Caco-2 (cell line): ENCODE measurements at regions not wholly inside any gene's neighbourhood (a gene's known extent, or its start where the extent isn't known, plus 50 kb on each side); places are given as distances from the start of the nearest gene placed in this dataset.

Experiments
- BruUV-seq: library from RNA; stranded (reverse); fragments of 400-500 nt; replicated peaks from 2 replicates; lab custom pipeline; 2021; lab: Mats Ljungman, UMichigan
- CTCF ChIA-PET: fragments of 300-600 bp; sonication (Branson Sonifier 250); formaldehyde crosslinking; loops from one replicate; lab custom pipeline; 2022; ENCODE audit warnings: antibody characterized with exemption; lab: Charles Lee
- POLR2A ChIA-PET: fragments of 300-600 bp; sonication (Branson Sonifier 250); formaldehyde crosslinking; loops from one replicate; lab custom pipeline; 2022; ENCODE audit warnings: antibody characterized with exemption; lab: Charles Lee
- DNase-seq, 2 experiments: peaks; one replicate each; pipeline versions ENCODE4 v3.0.0 to v3.0.0-alpha.2; 2020 to 2022
- H3K27me3 ChIP-seq: replicated peaks from 2 replicates; pipeline ENCODE4 v1.6.0; 2011; ENCODE audit warnings: low read length; ENCODE audit not compliant: control insufficient read depth, insufficient read depth
- H3K36me3 ChIP-seq: 2 replicates; pipeline ENCODE4 v1.5.1; 2011; ENCODE audit warnings: low read length; ENCODE audit not compliant: control insufficient read depth, insufficient read depth
- H3K4me1 ChIP-seq: fragments of 250-450 bp; sonication (Bioruptor Pico); 2 replicates; pipeline ENCODE4 v1.5.1; 2020; ENCODE audit warnings: mild to moderate bottlenecking
- H3K4me3 ChIP-seq: 2 replicates; pipeline ENCODE4 v1.5.1; 2011; ENCODE audit warnings: low read depth, mild to moderate bottlenecking, control low read depth, low read length
- H3K9me3 ChIP-seq: fragments of 250-450 bp; sonication (Bioruptor Pico); 2 replicates; pipeline ENCODE4 v1.5.1; 2020; ENCODE audit warnings: mild to moderate bottlenecking, moderate library complexity
- H3K27ac Mint-ChIP-seq: one replicate; pipeline ENCODE4 v1.8.0; 2022; ENCODE audit warnings: mixed read lengths; ENCODE audit not compliant: unreplicated experiment
- H3K27me3 Mint-ChIP-seq: one replicate; pipeline ENCODE4 v1.8.0; 2022; ENCODE audit warnings: mixed read lengths; ENCODE audit not compliant: insufficient read depth, unreplicated experiment
- H3K36me3 Mint-ChIP-seq: one replicate; pipeline ENCODE4 v1.8.0; 2022; ENCODE audit warnings: mild to moderate bottlenecking, mixed read lengths; ENCODE audit not compliant: insufficient read depth, unreplicated experiment
- H3K4me1 Mint-ChIP-seq: one replicate; pipeline ENCODE4 v1.8.0; 2022; ENCODE audit warnings: low read depth, mixed read lengths; ENCODE audit not compliant: unreplicated experiment
- H3K4me3 Mint-ChIP-seq: one replicate; pipeline ENCODE4 v1.8.0; 2022; ENCODE audit warnings: mild to moderate bottlenecking, moderate library complexity, mixed read lengths; ENCODE audit not compliant: unreplicated experiment
- H3K9me3 Mint-ChIP-seq: one replicate; pipeline ENCODE4 v1.8.0; 2022; ENCODE audit warnings: mixed read lengths; ENCODE audit not compliant: unreplicated experiment
- intact Hi-C: fragments of 100-400 bp; cut with micrococcal nuclease; formaldehyde crosslinking; loops from one replicate; pipeline ENCODE4 v1.10.0; 2022; ENCODE audit not compliant: unreplicated experiment
- TF ChIP-seq, protein P1 (sequence below), 2 experiments: fragments of 200-600 bp in 1 of 2; IDR thresholded peaks; 1 replicate in 1 of 2; 2 replicates in 1 of 2; pipeline versions ENCODE4 v1.5.1 to v1.8.0; 2011 to 2022; ENCODE audit warnings: antibody characterized with exemption in 1 of 2, control low read depth in 1 of 2, inconsistent platforms in 1 of 2, low read depth in 1 of 2, low read length in 1 of 2, mild to moderate bottlenecking in 1 of 2, moderate library complexity in 1 of 2; ENCODE audit not compliant: insufficient read depth in 1 of 2, severe bottlenecking in 1 of 2, unreplicated experiment in 1 of 2

DNA sequence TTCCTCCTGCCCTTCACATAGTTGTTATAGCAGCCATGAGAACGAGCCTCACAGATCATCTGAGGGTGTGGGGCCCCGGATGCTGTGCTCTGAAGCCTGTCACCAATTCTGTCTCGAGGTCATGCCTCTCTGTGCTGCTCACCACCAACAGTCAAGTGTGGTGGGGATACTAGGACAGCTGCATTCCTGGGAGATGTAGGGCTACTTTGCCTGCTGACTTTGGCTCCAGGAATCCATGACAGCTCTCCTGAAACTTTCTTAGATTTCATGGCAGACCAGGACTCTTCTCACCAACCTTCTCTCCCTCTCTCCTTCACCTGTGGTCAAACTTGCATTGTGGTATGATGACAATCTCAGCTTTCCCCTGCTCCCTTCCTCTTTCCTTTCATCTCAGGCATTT lies 395.9 kb downstream of the PSAT1 start:
- ChIA-PET CTCF (no interaction called here), POLR2A (no interaction called here)
- intact Hi-C loops, result no loop called here
- Histone ChIP-seq H3K4me3 (no peak overlapping the region), H3K4me1 (no peaks in the 10 kb centered on the region), H3K27me3 (no peaks in the 10 kb centered on the region), H3K36me3 (no peaks in the 10 kb centered on the region), H3K9me3 (no peaks in the 10 kb centered on the region)
- H3K9me3 Mint-ChIP-seq, result no peaks in the 10 kb centered on the region
- H3K4me3 Mint-ChIP-seq, result no peak overlapping the region
- BruUV-seq, result no TSS peak
- no peak overlapping the region for H3K27ac Mint-ChIP-seq
- H3K4me1 Mint-ChIP-seq, result no peaks in the 10 kb centered on the region
- no peak for DNase-seq
- TF ChIP-seq, protein P1, sequence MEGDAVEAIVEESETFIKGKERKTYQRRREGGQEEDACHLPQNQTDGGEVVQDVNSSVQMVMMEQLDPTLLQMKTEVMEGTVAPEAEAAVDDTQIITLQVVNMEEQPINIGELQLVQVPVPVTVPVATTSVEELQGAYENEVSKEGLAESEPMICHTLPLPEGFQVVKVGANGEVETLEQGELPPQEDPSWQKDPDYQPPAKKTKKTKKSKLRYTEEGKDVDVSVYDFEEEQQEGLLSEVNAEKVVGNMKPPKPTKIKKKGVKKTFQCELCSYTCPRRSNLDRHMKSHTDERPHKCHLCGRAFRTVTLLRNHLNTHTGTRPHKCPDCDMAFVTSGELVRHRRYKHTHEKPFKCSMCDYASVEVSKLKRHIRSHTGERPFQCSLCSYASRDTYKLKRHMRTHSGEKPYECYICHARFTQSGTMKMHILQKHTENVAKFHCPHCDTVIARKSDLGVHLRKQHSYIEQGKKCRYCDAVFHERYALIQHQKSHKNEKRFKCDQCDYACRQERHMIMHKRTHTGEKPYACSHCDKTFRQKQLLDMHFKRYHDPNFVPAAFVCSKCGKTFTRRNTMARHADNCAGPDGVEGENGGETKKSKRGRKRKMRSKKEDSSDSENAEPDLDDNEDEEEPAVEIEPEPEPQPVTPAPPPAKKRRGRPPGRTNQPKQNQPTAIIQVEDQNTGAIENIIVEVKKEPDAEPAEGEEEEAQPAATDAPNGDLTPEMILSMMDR (IDR thresholded peaks at IDR 0.05; ENCODE audit: insufficient read depth in 1 of 2, low read depth in 1 of 2, low read length in 1 of 2, severe bottlenecking in 1 of 2, unreplicated experiment in 1 of 2), result no peak
- no peaks in the 10 kb centered on the region for H3K27me3 Mint-ChIP-seq
- no peaks in the 10 kb centered on the region for H3K36me3 Mint-ChIP-seq

DNA sequence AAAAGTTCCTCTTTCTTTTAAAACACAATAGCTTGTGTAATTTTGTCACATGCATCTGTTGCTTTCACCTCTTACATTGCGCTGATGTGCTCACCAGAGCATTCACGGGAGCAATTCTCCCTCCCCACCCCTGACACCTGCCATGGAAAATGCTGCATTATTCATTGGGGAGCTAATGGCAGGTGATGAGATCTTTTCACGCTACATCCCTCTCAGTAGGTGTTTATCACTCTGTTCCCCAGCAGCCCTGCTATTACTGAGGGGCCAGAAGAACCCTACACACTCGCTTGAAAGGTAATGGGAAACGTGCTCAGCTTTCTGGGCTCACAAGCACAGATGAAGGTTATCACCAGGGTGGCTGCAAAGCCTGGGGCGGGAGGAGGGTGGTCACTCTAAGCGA lies 398.0 kb downstream of the PSAT1 start:
- POLR2A ChIA-PET, result no interaction called here
- H3K36me3 Mint-ChIP-seq, result no peaks in the 10 kb centered on the region
- Histone ChIP-seq H3K4me3 (no peak overlapping the region), H3K4me1 (no peaks in the 10 kb centered on the region), H3K36me3 (no peaks in the 10 kb centered on the region), H3K9me3 (no peaks in the 10 kb centered on the region), H3K27me3 (no peaks in the 10 kb centered on the region)
- no peaks in the 10 kb centered on the region for H3K4me1 Mint-ChIP-seq
- H3K27me3 Mint-ChIP-seq, result no peaks in the 10 kb centered on the region
- BruUV-seq, result no TSS peak
- TF ChIP-seq, protein P1 (IDR thresholded peaks at IDR 0.05; ENCODE audit: insufficient read depth in 1 of 2, low read depth in 1 of 2, low read length in 1 of 2, severe bottlenecking in 1 of 2, unreplicated experiment in 1 of 2), result no peak
- intact Hi-C loops, result no loop called here
- H3K4me3 Mint-ChIP-seq, result no peak overlapping the region
- DNase-seq, result no peak
- H3K9me3 Mint-ChIP-seq, result no peaks in the 10 kb centered on the region
- no peak overlapping the region for H3K27ac Mint-ChIP-seq
- CTCF ChIA-PET, result no interaction called here

DNA sequence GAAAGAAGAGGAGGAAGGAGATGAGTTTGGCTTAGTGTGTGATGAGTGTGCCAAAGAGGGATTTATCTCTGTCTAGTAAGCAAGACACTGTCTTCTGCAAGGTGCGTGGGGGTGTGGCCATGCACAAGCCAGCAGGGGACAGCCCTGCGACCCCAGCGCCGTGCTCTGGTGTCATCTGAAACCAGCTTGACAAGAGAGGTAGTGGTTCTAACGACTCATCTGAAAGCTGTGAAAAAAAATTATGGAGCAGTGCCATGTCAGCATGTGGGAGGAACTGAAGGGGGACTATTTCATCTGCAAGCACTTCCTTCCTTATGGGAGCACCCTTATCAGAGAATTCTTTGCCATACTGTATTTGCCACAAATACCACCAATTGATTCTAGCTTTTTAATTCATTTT lies 398.6 kb downstream of the PSAT1 start:
- Histone ChIP-seq H3K4me3 (no peak overlapping the region), H3K4me1 (no peaks in the 10 kb centered on the region), H3K36me3 (no peaks in the 10 kb centered on the region), H3K9me3 (no peaks in the 10 kb centered on the region), H3K27me3 (no peaks in the 10 kb centered on the region)
- no peaks in the 10 kb centered on the region for H3K4me1 Mint-ChIP-seq
- DNase-seq, result no peak
- H3K9me3 Mint-ChIP-seq, result no peaks in the 10 kb centered on the region
- intact Hi-C loops, result no loop called here
- no peak overlapping the region for H3K4me3 Mint-ChIP-seq
- BruUV-seq, result no TSS peak
- ChIA-PET CTCF (no interaction called here), POLR2A (no interaction called here)
- no peaks in the 10 kb centered on the region for H3K36me3 Mint-ChIP-seq
- H3K27ac Mint-ChIP-seq, result no peak overlapping the region
- H3K27me3 Mint-ChIP-seq, result no peaks in the 10 kb centered on the region
- TF ChIP-seq, protein P1 (IDR thresholded peaks at IDR 0.05; ENCODE audit: insufficient read depth in 1 of 2, low read depth in 1 of 2, low read length in 1 of 2, severe bottlenecking in 1 of 2, unreplicated experiment in 1 of 2), result no peak
